HS-27A (cell line): ENCODE measurements at regions not wholly inside any gene's neighbourhood (a gene's known extent, or its start where the extent isn't known, plus 50 kb on each side); places are given as distances from the start of the nearest gene placed in this dataset.

Experiments used
- DNase-seq: peaks from one replicate; pipeline ENCODE4 v3.0.0-alpha.2; 2012; ENCODE audit warnings: low read depth, missing footprints

DNA sequence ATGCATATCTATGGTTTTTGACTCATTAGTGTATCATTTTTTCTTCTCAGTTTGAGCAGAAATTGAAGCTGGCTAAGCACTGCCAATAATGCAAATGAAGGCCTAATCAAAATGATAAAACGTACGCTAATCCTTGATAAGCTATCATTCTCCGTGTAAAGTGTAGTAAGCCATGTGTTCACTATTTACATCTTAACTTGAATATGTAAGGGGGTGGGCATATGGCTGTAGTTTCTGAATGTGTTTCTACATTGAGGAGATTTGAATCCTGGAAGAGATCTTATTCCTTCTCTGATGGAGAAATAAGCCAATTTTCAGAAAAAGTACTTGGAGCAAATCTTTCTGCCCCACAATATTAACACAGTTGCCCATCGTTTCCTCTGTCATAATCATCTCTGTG lies 351.8 kb upstream of the ANO3 start:
- no peak for DNase-seq

DNA sequence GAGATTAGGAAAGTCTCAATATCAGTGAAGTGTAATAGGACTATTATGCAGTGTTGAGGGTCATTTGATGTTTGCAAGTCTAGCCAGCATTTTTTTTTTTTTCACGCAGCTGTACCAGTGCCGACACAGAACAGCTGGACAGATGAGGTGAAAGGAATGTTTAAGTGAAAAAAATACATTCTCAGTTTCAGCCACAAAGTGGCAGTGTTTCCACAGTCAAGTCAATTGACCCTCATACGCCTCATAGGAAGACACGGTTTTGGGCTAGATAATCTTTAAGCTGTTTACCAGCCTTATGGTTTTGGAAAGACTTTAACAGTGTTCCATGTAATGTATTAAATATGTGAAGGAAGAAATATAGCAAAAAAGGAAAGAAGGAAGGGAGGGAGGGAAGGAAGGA lies 349.9 kb upstream of the ANO3 start:
- peak; percentile 34 for DNase-seq

- DNase-seq = no peak
Measured at GRCh38 chr11:25983280-25983679, 348.6 kb upstream of the ANO3 start.

DNA sequence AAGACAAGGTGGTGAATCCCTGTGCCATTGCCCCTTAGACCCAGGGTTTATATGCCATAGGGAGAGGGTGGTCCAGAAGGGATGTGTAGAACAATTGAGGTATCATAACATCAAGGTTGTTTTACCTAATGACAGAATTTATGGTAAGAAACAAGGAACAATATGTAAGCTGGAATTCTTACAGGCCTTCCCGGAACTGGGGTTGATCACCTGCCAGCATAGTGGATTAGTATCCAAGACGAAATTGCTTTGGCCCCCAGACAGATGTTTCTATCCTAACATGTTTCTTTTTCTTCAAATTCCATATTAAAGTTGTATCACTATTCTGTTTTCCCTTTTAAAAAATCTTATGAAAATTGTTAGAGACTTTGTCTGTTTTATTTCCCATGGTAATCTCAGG lies 343.8 kb upstream of the ANO3 start:
- DNase-seq = no peak

DNA sequence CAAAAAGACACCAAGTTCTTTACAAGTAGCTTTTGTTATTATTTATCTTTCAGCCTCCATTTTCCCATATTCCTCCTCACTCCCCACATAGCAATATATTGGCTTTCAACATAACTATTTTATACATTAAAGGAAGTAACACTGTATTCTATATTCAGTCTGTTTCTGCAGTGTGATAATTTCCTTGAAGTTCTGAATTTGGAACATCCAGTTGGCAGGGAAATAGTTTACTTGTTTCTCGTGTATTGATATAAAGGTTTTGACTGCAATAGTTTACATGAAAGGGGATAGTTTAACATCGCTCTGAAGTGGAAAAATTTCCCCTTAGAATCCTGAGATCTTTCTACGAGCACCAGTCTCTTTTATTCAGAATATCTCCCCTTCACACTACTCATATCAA lies 341.5 kb upstream of the ANO3 start:
- DNase-seq = no peak

GRCh38 chr11:25991476-25991875 lies 340.5 kb upstream of the ANO3 start:
- no peak for DNase-seq

DNA sequence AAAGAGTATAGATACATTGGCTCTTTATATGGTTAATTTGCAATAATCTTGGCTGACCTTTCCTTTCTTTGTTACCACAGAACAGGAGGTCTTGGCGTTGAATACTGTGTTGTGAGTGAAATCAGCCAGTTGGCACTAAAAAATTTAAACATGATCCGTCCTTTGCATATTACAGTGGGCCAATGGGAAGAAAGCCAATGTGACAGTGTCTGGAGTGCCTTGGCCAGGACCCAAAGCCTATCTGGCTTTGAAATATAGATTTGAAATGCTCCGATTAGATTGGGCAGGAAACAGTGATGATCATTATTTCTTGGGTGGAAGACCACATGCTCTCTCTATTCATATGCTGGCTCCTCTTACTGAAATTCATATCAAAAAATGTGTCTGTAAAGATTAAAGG lies 339.6 kb upstream of the ANO3 start:
- no peak for DNase-seq

DNA sequence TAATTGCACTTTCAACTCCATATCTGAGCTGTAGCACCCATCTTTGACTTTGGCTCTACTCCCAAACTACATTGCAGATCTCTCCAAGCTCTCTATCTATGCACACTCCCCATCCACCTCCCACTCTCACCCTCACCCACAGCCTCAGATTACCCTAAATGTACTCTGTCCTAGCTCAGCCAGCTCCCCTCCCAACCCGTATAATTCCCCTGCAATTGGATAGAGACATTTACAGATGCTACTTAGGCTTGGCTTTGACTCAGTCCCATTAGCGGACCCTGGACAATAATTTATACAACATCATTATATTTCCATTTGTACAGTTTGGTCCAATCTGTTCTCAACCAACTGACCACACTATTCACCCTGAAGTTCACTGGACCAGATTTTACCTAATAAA lies 338.9 kb upstream of the ANO3 start:
- no peak for DNase-seq

DNA sequence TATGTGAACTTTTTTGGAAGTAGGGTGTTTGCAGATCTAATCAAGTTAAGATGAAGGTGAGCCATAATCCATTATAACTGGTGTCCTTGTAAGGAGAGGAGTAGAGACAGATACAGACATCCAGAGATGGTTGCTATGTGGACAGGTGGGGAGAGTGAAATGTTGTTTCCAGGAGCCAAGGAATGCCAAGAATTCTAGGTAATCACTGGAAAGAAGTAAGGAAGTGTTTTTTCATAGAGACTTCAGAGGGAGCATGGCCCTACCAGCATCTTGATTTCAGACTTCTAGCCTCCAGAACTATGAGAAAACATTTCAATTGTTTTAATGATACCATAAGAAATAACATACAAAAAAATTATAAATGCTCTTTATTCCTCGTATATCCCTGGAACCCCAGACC lies 320.5 kb upstream of the ANO3 start:
- no peak for DNase-seq

GRCh38 chr11:26014456-26015115 lies 317.3 kb upstream of the ANO3 start:
- DNase-seq = no peak

DNA sequence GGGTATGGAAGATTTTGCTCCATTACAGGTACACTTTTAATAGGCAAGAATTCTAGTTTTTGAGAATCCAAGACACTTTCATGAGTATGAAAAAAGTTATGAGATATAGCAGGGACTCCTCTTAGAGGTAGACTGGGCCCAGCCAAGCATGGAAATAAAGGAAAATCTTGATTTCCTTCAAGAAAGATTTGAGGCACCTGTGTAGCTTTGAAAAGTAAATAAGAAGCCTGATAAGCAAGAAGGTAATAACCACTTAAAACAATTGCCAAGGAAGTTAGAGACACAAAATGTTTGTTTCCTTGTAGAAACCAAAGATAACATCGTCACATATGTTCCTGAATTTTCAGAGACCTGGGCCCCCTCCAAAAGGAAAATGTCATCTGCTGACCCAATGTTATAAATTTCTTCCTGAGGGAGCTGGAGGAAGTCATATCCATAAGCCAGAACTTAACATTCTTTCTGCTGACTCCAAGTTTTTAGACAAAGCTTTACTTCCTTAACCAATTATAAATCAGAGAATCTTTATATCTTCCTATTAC lies 314.5 kb upstream of the ANO3 start:
- DNase-seq = no peak

DNA sequence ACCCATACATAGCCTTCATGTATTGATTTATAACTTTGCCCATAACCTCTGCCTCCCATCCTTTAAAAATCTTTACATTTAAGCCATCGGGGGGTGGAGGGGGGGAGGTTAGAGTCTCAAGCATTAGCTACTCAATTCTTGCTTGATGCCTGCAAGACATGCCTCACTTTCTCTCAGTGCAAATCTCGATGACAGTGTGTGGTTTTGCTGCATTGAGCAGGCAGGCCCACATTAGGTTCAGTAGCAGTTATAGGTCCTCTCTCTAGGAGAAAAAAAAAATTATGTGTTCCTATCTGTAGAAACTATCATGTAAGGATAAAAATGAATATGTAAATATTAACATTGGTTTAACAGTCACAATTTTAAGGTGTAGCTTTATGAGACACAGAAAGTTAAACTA lies 314.0 kb upstream of the ANO3 start:
- no peak for DNase-seq

DNA sequence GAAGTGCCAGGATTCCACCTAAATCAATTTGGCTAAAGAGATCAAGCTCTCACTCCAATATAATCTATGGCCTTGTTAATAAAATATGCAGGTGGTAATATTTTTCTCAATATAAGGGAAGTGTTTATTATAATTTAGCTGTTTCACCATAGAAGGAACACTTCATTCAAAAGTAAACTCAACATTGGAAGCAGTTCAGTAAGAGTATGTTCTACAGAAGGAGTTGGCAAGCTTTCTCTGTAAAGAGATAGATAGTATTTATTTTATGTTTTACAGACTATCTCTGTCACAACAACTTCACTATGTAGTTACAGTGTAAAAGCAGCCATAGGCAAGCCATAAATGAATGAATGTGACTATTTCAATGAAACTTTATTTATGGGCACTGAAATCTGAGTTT lies 313.6 kb upstream of the ANO3 start:
- no peak for DNase-seq

DNA sequence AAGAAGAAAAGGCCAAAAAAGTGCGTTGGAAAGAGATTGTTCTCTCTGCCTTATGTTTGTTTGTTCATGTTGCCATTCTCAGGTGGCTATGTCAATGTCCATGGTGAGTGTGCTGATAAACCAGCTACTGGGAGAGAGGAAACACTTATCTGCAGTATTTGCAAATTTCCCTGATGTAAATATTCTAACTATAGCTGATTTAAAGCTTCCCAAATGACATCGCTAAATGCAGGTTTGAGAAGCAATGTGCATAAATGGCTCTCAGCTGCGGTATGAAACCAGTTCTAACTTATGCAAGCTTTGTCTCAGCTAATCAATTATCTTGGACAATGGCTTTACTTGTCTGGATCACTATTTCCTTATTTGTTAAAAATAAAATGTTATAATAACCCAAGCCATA lies 312.5 kb upstream of the ANO3 start:
- no peak for DNase-seq

GRCh38 chr11:26021017-26021416 lies 310.9 kb upstream of the ANO3 start:
- no peak for DNase-seq

GRCh38 chr11:26023057-26023456 lies 308.9 kb upstream of the ANO3 start:
- no peak for DNase-seq

DNA sequence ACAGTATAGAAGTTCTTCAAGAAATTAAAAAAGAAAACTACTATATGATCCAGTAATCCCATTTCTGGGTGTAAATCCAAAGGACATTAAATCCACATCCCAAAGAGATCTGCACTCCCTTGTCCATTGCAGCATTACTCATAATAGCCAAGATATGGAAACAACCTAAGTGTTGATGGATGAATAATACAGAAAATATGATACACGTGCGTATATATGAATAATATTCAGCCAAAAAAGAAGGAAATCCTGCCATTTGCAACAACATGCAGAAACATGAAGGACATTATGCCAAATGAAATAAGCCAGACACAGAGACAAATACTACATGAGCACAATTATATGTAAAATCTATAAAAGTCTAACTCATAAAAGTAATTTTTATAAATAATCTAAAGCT lies 306.3 kb upstream of the ANO3 start:
- peak; percentile 17 for DNase-seq

GRCh38 chr11:26026078-26026477 lies 305.9 kb upstream of the ANO3 start:
- no peak for DNase-seq

GRCh38 chr11:26027887-26028286 lies 304.0 kb upstream of the ANO3 start:
- DNase-seq = no peak

DNA sequence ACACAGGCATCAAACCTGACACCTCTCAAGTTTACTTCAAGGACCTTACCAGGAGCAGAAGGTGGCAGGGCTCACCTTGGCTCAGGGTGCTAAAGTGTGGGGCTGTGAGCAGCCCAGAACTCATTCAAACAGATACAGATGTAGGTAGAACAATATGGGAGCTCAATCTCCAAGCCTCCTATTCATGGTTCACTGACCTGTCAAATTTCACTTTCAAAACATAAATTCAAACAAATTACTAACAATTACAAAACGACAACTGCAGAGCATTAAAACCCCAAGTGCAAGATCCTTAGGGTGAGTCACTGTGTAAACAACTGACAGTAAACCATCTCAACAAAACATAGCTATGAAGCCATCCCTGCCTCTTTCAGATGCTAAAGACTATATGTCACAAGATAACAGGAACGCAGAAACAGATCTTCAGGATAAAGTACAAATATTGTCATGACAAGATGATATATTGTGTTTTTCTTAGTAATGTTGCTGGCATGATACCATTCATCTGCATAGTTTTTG lies 303.5 kb upstream of the ANO3 start:
- DNase-seq = peak; percentile 56

- no peak for DNase-seq
Measured at GRCh38 chr11:26030399-26030798, 301.5 kb upstream of the ANO3 start.

DNA sequence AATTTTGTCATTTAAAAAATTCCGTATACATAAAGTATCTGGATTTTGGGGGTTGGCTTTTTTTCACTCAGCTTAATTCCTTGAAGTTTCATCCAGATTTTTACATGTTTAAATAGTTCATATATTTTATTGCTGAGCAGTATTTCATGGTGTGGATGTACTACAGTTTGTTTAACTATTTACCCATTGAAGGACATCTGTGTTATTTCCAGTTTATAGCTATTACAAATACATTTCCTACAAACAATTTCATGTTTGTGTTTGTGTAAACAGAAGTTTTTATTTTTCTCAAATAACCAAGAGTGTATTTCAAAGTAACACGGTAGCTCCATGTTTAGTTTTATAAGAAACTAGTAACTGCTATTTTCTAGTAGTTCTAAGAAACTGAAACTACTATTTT lies 299.7 kb upstream of the ANO3 start:
- no peak for DNase-seq

GRCh38 chr11:26035696-26036095 lies 296.2 kb upstream of the ANO3 start:
- DNase-seq = no peak

DNA sequence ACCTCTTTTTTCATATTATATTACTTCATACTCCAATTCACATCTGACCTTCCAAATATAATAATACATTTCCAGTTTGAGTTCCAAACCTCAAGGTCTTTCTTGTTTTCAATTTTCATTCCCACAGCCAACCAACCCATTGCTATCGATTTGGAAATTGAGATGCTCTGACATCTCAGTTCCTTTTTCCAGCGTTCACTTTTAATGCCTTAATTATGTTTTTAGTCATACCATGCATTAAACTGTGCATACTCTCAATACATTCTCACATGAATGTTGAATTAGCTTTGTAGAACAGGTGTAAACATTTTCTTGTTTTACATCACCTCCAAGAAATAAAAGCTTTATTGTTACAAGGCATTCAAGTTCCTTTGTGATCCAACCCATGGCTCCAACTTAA lies 294.2 kb upstream of the ANO3 start:
- no peak for DNase-seq
